Vagina (tissue), 2 donors: ENCODE measurements at regions not wholly inside any gene's neighbourhood (a gene's known extent, or its start where the extent isn't known, plus 50 kb on each side); places are given as distances from the start of the nearest gene placed in this dataset.

Experiments used
- DNase-seq, 2 donors: peaks; one replicate each; pipeline ENCODE4 v3.0.0-alpha.2; 2017; ENCODE audit errors: extremely low spot score in 2 of 2
- H3K27ac ChIP-seq: fragments of 200-600 bp; sonication (generic); one replicate; pipeline ENCODE4 v1.5.1; 2019
- H3K27me3 ChIP-seq: fragments of 200-600 bp; sonication (generic); one replicate; pipeline ENCODE4 v1.5.1; 2019
- H3K36me3 ChIP-seq, 2 donors: fragments of 200-600 bp; sonication (generic); one replicate each; pipeline ENCODE4 v1.5.1; 2017 to 2019
- H3K4me1 ChIP-seq: fragments of 200-600 bp; sonication (generic); one replicate; pipeline ENCODE4 v1.5.1; 2019
- H3K4me3 ChIP-seq, 2 donors: fragments of 200-600 bp; sonication (generic); 1 replicate in 1 of 2; 2 replicates in 1 of 2; pipeline ENCODE4 v1.5.1; 2016 to 2019
- H3K9me3 ChIP-seq: fragments of 200-600 bp; sonication (generic); one replicate; pipeline ENCODE4 v1.5.1; 2019
- POLR2A ChIP-seq, 2 donors: fragments of 450-650 bp; IDR thresholded peaks; one replicate each; pipeline ENCODE4 v1.6.1; 2017; ENCODE audit warnings: antibody characterized with exemption in 2 of 2, mild to moderate bottlenecking in 2 of 2, moderate library complexity in 2 of 2
- POLR2AphosphoS5 ChIP-seq, 2 donors: sonication (generic); formaldehyde crosslinking; IDR thresholded peaks; one replicate each; pipeline ENCODE4 v1.9.0; 2017; ENCODE audit warnings: antibody characterized with exemption in 2 of 2, mild to moderate bottlenecking in 2 of 2, low read depth in 1 of 2; ENCODE audit not compliant: insufficient read depth in 1 of 2
- intact Hi-C: fragments of 100-400 bp; cut with DNase I; formaldehyde crosslinking; loops from one replicate; pipeline ENCODE4 v1.15.1; 2023
- TF ChIP-seq, protein P1 (sequence below), 3 experiments: fragments of 450-650 bp in 2 of 3; fragments of 200-600 bp in 1 of 3; sonication (generic) in 1 of 3; IDR thresholded peaks; one replicate each; pipeline ENCODE4 v1.5.1; 2017 to 2019; ENCODE audit warnings: antibody characterized with exemption in 3 of 3, mild to moderate bottlenecking in 2 of 3, moderate library complexity in 2 of 3

DNA sequence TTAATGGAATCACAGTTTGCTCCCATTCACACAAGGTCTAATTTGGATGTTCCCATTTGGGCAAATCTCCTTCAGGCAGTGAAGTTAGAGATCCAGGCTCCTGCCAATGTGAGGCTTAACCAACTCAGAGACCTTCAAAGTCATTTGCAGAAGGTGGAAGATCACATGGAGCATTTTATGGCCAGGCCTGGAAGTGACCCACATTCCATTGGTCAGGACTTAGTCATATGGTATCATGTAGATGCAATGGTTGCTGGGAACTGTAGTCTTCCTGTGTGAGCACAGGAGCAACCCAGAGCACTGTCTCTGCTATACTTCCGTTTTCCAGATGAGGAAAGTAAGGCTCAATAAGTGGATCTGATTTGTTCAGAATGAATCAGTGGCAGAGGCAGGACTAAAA, 292.7 kb upstream of the SMARCA2 start:
- no peak overlapping the region for H3K27ac ChIP-seq
- intact Hi-C loops = no loop called here
- H3K27me3 ChIP-seq = no peaks in the 10 kb centered on the region
- H3K36me3 ChIP-seq = no peaks in the 10 kb centered on the region
- H3K9me3 ChIP-seq = no peaks in the 10 kb centered on the region
- H3K4me3 ChIP-seq = no peak overlapping the region
- TF ChIP-seq POLR2A (IDR thresholded peaks at IDR 0.05) = no peak
- TF ChIP-seq, protein P1, sequence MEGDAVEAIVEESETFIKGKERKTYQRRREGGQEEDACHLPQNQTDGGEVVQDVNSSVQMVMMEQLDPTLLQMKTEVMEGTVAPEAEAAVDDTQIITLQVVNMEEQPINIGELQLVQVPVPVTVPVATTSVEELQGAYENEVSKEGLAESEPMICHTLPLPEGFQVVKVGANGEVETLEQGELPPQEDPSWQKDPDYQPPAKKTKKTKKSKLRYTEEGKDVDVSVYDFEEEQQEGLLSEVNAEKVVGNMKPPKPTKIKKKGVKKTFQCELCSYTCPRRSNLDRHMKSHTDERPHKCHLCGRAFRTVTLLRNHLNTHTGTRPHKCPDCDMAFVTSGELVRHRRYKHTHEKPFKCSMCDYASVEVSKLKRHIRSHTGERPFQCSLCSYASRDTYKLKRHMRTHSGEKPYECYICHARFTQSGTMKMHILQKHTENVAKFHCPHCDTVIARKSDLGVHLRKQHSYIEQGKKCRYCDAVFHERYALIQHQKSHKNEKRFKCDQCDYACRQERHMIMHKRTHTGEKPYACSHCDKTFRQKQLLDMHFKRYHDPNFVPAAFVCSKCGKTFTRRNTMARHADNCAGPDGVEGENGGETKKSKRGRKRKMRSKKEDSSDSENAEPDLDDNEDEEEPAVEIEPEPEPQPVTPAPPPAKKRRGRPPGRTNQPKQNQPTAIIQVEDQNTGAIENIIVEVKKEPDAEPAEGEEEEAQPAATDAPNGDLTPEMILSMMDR (IDR thresholded peaks at IDR 0.05) = no peak
- no peak for DNase-seq
- no peaks in the 10 kb centered on the region for H3K4me1 ChIP-seq

GRCh38 chr9:1723522-1724015, 291.6 kb upstream of the SMARCA2 start:
- intact Hi-C loops = no loop called here
- no peaks in the 10 kb centered on the region for H3K36me3 ChIP-seq
- no peaks in the 10 kb centered on the region for H3K4me1 ChIP-seq
- no peak for DNase-seq
- TF ChIP-seq, protein P1 (IDR thresholded peaks at IDR 0.05) = no peak
- TF ChIP-seq POLR2A (IDR thresholded peaks at IDR 0.05) = no peak
- no peak for TF ChIP-seq POLR2AphosphoS5 (IDR thresholded peaks at IDR 0.05; ENCODE audit: insufficient read depth in 1 of 2, low read depth in 1 of 2)
- H3K9me3 ChIP-seq = no peaks in the 10 kb centered on the region
- no peak overlapping the region for H3K27ac ChIP-seq
- no peaks in the 10 kb centered on the region for H3K27me3 ChIP-seq
- no peak overlapping the region for H3K4me3 ChIP-seq

DNA sequence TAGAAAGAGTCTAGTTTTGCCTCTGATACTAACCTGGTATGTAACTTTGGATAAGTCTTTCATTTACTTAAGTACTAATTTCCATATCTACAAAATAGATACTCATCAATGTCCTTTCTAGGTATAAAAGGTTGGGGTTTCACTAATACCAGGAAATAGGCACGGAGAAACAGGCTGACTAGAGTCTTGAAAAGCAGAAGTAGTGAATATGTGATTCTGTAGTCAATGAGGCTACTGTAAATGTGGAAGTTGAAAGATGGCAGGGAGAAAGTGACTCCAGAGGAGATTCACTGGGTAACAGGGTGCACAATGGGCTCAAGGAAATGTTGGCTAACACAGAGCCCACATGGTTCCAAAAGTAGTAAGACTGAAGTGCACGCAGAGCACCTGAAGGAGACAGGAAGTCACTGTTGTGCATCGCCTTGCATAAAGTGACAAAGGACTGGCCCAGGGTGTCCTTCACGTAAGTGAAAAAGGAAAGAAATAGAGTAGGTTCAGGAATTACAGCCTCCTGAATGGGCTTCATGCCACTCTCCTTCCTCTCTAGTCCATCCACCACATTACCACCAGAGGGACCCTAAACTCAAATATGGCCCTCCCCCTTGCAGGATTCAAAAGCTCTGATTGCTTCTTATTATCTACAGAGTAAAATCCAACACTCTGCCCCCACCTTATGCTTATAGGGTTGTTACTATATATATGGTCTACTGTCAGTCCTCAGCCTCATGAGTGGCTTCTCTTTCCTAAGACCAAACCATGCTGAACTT, 288.0 kb upstream of the SMARCA2 start:
- Histone ChIP-seq H3K4me3 (no peak overlapping the region), H3K27ac (no peak overlapping the region), H3K4me1 (no peaks in the 10 kb centered on the region), H3K36me3 (no peaks in the 10 kb centered on the region), H3K9me3 (no peaks in the 10 kb centered on the region), H3K27me3 (no peaks in the 10 kb centered on the region)
- intact Hi-C loops = no loop called here
- DNase-seq = no peak
- TF ChIP-seq POLR2AphosphoS5 (IDR thresholded peaks at IDR 0.05; ENCODE audit: insufficient read depth in 1 of 2, low read depth in 1 of 2) (no peak), POLR2A (IDR thresholded peaks at IDR 0.05) (no peak)
- TF ChIP-seq, protein P1 (IDR thresholded peaks at IDR 0.05) = no peak

DNA sequence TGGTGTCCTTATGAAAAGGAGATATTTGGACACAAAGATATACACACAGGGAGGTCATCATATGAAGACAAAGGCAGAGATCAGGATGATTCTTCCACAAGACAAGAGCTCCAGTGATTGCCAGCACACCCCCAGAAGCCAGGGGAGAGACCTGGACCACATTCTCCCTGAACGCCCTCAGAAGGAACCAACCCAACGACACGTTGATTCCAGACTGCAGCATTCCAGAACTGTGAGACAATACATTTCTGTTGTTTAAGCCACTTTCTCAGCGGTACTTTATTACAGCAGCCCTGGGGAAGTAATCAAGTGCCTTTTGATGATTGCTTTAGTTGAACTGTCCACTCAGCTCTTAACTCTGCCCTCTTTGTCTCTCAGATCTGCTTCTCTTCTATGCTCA, 285.5 kb upstream of the SMARCA2 start:
- Histone ChIP-seq H3K27me3 (no peaks in the 10 kb centered on the region), H3K27ac (no peak overlapping the region), H3K9me3 (no peaks in the 10 kb centered on the region), H3K4me1 (no peaks in the 10 kb centered on the region), H3K36me3 (no peaks in the 10 kb centered on the region), H3K4me3 (no peak overlapping the region)
- no peak for DNase-seq
- no peak for TF ChIP-seq POLR2AphosphoS5 (IDR thresholded peaks at IDR 0.05; ENCODE audit: insufficient read depth in 1 of 2, low read depth in 1 of 2)
- TF ChIP-seq POLR2A (IDR thresholded peaks at IDR 0.05) = no peak
- TF ChIP-seq, protein P1 (IDR thresholded peaks at IDR 0.05) = no peak
- intact Hi-C loops = no loop called here

- Histone ChIP-seq H3K9me3 (no peaks in the 10 kb centered on the region), H3K4me3 (no peak overlapping the region), H3K27ac (no peak overlapping the region), H3K27me3 (no peaks in the 10 kb centered on the region), H3K36me3 (no peaks in the 10 kb centered on the region), H3K4me1 (no peaks in the 10 kb centered on the region)
- DNase-seq = no peak
- intact Hi-C loops = no loop called here
- TF ChIP-seq, protein P1 (IDR thresholded peaks at IDR 0.05) = no peak
- TF ChIP-seq POLR2A (IDR thresholded peaks at IDR 0.05) (no peak), POLR2AphosphoS5 (IDR thresholded peaks at IDR 0.05; ENCODE audit: insufficient read depth in 1 of 2, low read depth in 1 of 2) (no peak)
Measured at GRCh38 chr9:1732670-1733069, 282.5 kb upstream of the SMARCA2 start.
